GM12878 (cell line): ENCODE measurements at regions not wholly inside any gene's neighbourhood (a gene's known extent, or its start where the extent isn't known, plus 50 kb on each side); places are given as distances from the start of the nearest gene placed in this dataset.

Source experiments
- GABPA ChIP-seq: IDR thresholded peaks from 2 replicates; pipeline ENCODE4 v1.6.1; 2014; ENCODE audit warnings: antibody characterized with exemption, low read depth, mild to moderate bottlenecking, inconsistent platforms
- NR2C2 ChIP-seq: IDR thresholded peaks from 2 replicates; pipeline ENCODE4 v1.6.1; 2011; ENCODE audit warnings: borderline replicate concordance, low read depth; ENCODE audit not compliant: control insufficient read depth, insufficient read length
- NRF1 ChIP-seq: conservative IDR thresholded peaks from 2 replicates; pipeline ENCODE4 v1.6.1; 2011; ENCODE audit warnings: mild to moderate bottlenecking, low read depth, low read length, improper control_type of control experiment
- POLR2A ChIP-seq: IDR thresholded peaks from 2 replicates; pipeline ENCODE4 v1.6.1; 2011; ENCODE audit warnings: low read depth, mild to moderate bottlenecking, low read length
- TF ChIP-seq, protein P1 (sequence below): IDR thresholded peaks from 2 replicates; pipeline ENCODE4 v1.6.1; 2012; ENCODE audit warnings: low read depth, low read length, improper control_type of control experiment

- TF ChIP-seq NRF1 (no peak), GABPA (no peak), NR2C2 (no peak), POLR2A (no peak)
- TF ChIP-seq, protein P1, sequence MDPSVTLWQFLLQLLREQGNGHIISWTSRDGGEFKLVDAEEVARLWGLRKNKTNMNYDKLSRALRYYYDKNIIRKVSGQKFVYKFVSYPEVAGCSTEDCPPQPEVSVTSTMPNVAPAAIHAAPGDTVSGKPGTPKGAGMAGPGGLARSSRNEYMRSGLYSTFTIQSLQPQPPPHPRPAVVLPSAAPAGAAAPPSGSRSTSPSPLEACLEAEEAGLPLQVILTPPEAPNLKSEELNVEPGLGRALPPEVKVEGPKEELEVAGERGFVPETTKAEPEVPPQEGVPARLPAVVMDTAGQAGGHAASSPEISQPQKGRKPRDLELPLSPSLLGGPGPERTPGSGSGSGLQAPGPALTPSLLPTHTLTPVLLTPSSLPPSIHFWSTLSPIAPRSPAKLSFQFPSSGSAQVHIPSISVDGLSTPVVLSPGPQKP: no peak
These were observed 96.5 kb upstream of the MAOA start for GRCh38 chrX:43559644-43560043.
